Heart left ventricle (tissue), 13 donors: ENCODE measurements at regions not wholly inside any gene's neighbourhood (a gene's known extent, or its start where the extent isn't known, plus 50 kb on each side); places are given as distances from the start of the nearest gene placed in this dataset.

ENCODE experiments used
- CTCF ChIP-seq, 12 donors: fragments of 200-600 bp; sonication (generic) in 4 of 12; IDR thresholded peaks; one replicate each; pipeline versions ENCODE4 v1.5.0 to v1.8.0; 2018 to 2022; ENCODE audit warnings: antibody characterized with exemption in 12 of 12, mild to moderate bottlenecking in 5 of 12
- POLR2A ChIP-seq, 2 donors: fragments of 450-650 bp; IDR thresholded peaks; one replicate each; pipeline ENCODE4 v1.6.1; 2017; ENCODE audit warnings: antibody characterized with exemption in 2 of 2, mild to moderate bottlenecking in 2 of 2, moderate library complexity in 2 of 2
- donor health status: ischemic (EF 13 %, LVEDD 7.1; RV severe dilation, severe dysfunction).
- donor health status: DM: no; HTN: yes; CAD: no.
- donor health status: DM: no; HTN: no; CAD: no.
- donor health status: ischemic (EF 25% LVEDD 6.9; RV normal size, moderate dysfunction).
- donor health status: ischemic (EF 25% LVEDD 5.7; RV mildly dilated, moderate dysfunction).
- donor health status: ischemic (EF 35%, LVEDD 5.7; RV mildly dilated, moderate dysfunction).
- donor health status: nonischemic (EF 11% LVEDD 7.7; RV severe dilation, severe dysfunction).
- donor health status: DM: yes; HTN: yes; CAD: no.
- donor health status: PGD.
- donor health status: ischemic (EF 29% LVEDD 5.4; RV normal size, mild dysfunction).
- donor health status: nonischemic (EF 23%, LVEDD 6.1; RV moderate dilation, normal function).

GRCh38 chr2:147473075-147473474 lies 371.8 kb upstream of the ACVR2A start:
- TF ChIP-seq CTCF (IDR thresholded peaks at IDR 0.05) (no peak), POLR2A (IDR thresholded peaks at IDR 0.05) (no peak)
